ENCODE measurements at regions not wholly inside any gene's neighbourhood (a gene's known extent, or its start where the extent isn't known, plus 50 kb on each side); places are given as distances from the start of the nearest gene placed in this dataset.
"Not testable (repeated sequence)": the region's sequence is repeated elsewhere in the genome, so short reads cannot be mapped to it uniquely, and the experiment has no call there.

DNA sequence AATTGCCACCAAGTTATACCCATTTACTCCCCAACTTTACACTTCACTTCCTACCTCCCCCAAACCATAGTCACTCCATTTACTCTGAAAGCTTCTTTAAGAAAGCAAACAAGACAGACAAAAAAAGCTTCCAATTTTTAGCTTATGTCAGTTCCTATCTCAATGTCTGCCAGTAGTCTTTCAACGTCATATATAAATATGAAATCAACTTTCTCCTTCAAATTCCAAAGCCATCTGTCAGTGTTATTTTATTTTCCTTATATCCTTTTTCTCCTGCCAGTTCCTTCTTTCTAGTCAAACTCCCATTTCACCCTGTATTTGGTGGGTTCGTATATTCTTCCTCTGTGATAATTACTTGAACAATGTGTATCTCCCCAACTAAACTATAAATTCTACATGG, 85.8 kb upstream of the CMC1 start (continued):
- TF ChIP-seq, protein P1, sequence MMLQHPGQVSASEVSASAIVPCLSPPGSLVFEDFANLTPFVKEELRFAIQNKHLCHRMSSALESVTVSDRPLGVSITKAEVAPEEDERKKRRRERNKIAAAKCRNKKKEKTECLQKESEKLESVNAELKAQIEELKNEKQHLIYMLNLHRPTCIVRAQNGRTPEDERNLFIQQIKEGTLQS (IDR thresholded peaks at IDR 0.05): no peak

DNA sequence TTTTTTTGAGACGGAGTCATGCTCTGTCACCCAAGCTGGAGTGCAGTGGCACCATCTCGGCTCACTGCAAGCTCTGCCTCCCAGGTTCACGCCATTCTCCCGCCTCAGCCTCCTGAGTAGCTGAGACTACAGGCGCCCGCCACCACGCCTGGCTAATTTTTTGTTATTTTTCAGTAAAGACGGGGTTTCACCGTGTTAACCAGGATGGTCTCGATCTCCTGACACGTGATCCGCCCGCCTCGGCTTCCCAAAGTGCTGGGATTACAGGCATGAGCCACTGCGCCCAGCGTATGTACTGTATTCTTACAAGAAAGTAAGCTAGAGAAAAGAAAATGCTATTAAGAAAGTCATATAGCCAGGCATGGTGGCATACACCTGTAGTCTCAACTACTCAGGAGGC, 84.8 kb upstream of the CMC1 start:
- H3K4me3 ChIP-seq (ENCODE audit: low read depth in 1 of 3, low read length in 3 of 3); H3K27ac ChIP-seq (ENCODE audit: low read depth in 1 of 2, low read length in 2 of 2); H3K4me1 ChIP-seq (ENCODE audit: control insufficient read depth in 4 of 4, insufficient read depth in 4 of 4, low read length in 3 of 4); H3K36me3 ChIP-seq (ENCODE audit: control insufficient read depth in 4 of 4, insufficient read depth in 3 of 4, low read depth in 1 of 4, low read length in 3 of 4); DNase-seq (ENCODE audit: low spot score); H3K9me3 ChIP-seq (ENCODE audit: control insufficient read depth in 4 of 4, low read length in 3 of 4); H3K27me3 ChIP-seq (ENCODE audit: control insufficient read depth in 4 of 4, insufficient read depth in 4 of 4, low read length in 3 of 4); H3K9ac ChIP-seq (ENCODE audit: low read depth in 1 of 2, low read length in 2 of 2): not testable (repeated sequence)
- WGBS: 92% methylated on average over 16 of the region's 16 CpGs

DNA sequence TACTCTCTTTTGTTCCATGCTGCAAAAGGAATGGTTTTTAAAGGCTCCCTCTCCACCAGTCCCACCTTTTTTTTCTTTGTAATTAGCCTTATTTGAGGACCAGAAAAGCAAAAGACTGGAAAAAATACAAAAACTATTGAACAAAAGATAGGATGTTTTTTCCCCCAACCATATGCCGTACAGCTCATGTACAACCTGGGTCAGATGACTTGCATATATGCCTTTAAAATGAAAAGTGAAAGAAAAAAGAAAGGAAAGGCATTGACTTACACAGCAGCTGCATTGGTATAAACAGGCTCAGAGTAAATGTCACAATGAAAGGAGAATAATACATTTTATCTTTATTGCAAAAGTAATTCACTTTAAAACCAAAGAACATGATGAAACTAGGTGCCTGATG, 69.5 kb upstream of the CMC1 start:
- no peaks in the 10 kb centered on the region for H3K36me3 ChIP-seq (ENCODE audit: control insufficient read depth in 4 of 4, insufficient read depth in 3 of 4, low read depth in 1 of 4, low read length in 3 of 4)
- H3K9ac ChIP-seq (ENCODE audit: low read depth in 1 of 2, low read length in 2 of 2): no peak overlapping the region
- H3K4me1 ChIP-seq (ENCODE audit: control insufficient read depth in 4 of 4, insufficient read depth in 4 of 4, low read length in 3 of 4): peaks cover 0 to 5% (median 0%) of the 10 kb centered on the region in 4 donors
- TF ChIP-seq GABPA (IDR thresholded peaks at IDR 0.05 in 1 of 2, conservative IDR thresholded peaks at IDR 0.05 in 1 of 2): no peak
- no peak for TF ChIP-seq RAD21 (IDR thresholded peaks at IDR 0.05)
- no peak for TF ChIP-seq NR2F2 (IDR thresholded peaks at IDR 0.05)
- no peak for TF ChIP-seq EGR1 (IDR thresholded peaks at IDR 0.05; ENCODE audit: low read depth in 2 of 2)
- TF ChIP-seq YY1 (IDR thresholded peaks at IDR 0.05): no peak
- TF ChIP-seq FOXA1 (IDR thresholded peaks at IDR 0.05): no peak
- no peak for TF ChIP-seq HNF4A (conservative IDR thresholded peaks at IDR 0.05)
- TF ChIP-seq, protein P2, sequence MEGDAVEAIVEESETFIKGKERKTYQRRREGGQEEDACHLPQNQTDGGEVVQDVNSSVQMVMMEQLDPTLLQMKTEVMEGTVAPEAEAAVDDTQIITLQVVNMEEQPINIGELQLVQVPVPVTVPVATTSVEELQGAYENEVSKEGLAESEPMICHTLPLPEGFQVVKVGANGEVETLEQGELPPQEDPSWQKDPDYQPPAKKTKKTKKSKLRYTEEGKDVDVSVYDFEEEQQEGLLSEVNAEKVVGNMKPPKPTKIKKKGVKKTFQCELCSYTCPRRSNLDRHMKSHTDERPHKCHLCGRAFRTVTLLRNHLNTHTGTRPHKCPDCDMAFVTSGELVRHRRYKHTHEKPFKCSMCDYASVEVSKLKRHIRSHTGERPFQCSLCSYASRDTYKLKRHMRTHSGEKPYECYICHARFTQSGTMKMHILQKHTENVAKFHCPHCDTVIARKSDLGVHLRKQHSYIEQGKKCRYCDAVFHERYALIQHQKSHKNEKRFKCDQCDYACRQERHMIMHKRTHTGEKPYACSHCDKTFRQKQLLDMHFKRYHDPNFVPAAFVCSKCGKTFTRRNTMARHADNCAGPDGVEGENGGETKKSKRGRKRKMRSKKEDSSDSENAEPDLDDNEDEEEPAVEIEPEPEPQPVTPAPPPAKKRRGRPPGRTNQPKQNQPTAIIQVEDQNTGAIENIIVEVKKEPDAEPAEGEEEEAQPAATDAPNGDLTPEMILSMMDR (IDR thresholded peaks at IDR 0.05; ENCODE audit: low read depth, low read length, missing input control): no peak
- TF ChIP-seq TAF1 (conservative IDR thresholded peaks at IDR 0.05): no peak
- no peak for TF ChIP-seq HNF4G (IDR thresholded peaks at IDR 0.05)
- TF ChIP-seq, protein P3, sequence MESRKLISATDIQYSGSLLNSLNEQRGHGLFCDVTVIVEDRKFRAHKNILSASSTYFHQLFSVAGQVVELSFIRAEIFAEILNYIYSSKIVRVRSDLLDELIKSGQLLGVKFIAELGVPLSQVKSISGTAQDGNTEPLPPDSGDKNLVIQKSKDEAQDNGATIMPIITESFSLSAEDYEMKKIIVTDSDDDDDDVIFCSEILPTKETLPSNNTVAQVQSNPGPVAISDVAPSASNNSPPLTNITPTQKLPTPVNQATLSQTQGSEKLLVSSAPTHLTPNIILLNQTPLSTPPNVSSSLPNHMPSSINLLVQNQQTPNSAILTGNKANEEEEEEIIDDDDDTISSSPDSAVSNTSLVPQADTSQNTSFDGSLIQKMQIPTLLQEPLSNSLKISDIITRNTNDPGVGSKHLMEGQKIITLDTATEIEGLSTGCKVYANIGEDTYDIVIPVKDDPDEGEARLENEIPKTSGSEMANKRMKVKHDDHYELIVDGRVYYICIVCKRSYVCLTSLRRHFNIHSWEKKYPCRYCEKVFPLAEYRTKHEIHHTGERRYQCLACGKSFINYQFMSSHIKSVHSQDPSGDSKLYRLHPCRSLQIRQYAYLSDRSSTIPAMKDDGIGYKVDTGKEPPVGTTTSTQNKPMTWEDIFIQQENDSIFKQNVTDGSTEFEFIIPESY (IDR thresholded peaks at IDR 0.05): no peak
- TF ChIP-seq RXRA (IDR thresholded peaks at IDR 0.05): no peak
- TF ChIP-seq, protein P4, sequence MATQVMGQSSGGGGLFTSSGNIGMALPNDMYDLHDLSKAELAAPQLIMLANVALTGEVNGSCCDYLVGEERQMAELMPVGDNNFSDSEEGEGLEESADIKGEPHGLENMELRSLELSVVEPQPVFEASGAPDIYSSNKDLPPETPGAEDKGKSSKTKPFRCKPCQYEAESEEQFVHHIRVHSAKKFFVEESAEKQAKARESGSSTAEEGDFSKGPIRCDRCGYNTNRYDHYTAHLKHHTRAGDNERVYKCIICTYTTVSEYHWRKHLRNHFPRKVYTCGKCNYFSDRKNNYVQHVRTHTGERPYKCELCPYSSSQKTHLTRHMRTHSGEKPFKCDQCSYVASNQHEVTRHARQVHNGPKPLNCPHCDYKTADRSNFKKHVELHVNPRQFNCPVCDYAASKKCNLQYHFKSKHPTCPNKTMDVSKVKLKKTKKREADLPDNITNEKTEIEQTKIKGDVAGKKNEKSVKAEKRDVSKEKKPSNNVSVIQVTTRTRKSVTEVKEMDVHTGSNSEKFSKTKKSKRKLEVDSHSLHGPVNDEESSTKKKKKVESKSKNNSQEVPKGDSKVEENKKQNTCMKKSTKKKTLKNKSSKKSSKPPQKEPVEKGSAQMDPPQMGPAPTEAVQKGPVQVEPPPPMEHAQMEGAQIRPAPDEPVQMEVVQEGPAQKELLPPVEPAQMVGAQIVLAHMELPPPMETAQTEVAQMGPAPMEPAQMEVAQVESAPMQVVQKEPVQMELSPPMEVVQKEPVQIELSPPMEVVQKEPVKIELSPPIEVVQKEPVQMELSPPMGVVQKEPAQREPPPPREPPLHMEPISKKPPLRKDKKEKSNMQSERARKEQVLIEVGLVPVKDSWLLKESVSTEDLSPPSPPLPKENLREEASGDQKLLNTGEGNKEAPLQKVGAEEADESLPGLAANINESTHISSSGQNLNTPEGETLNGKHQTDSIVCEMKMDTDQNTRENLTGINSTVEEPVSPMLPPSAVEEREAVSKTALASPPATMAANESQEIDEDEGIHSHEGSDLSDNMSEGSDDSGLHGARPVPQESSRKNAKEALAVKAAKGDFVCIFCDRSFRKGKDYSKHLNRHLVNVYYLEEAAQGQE (IDR thresholded peaks at IDR 0.05): no peak
- TF ChIP-seq, protein P5, sequence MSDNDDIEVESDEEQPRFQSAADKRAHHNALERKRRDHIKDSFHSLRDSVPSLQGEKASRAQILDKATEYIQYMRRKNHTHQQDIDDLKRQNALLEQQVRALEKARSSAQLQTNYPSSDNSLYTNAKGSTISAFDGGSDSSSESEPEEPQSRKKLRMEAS (IDR thresholded peaks at IDR 0.05): no peak
- TF ChIP-seq, protein P1 (IDR thresholded peaks at IDR 0.05): no peak
- no peak for TF ChIP-seq FOXA2 (IDR thresholded peaks at IDR 0.05)
- no peak for TF ChIP-seq SP1 (IDR thresholded peaks at IDR 0.05)
- no peak for TF ChIP-seq JUND (IDR thresholded peaks at IDR 0.05)
- WGBS: 47% methylated on average over 1 of the region's 1 CpG
- no peak for DNase-seq (ENCODE audit: low spot score)
- no peak overlapping the region for H3K4me3 ChIP-seq (ENCODE audit: low read depth in 1 of 3, low read length in 3 of 3)
- H3K27me3 ChIP-seq (ENCODE audit: control insufficient read depth in 4 of 4, insufficient read depth in 4 of 4, low read length in 3 of 4): no peaks in the 10 kb centered on the region
- no peak overlapping the region for H3K27ac ChIP-seq (ENCODE audit: low read depth in 1 of 2, low read length in 2 of 2)
- no peaks in the 10 kb centered on the region for H3K9me3 ChIP-seq (ENCODE audit: control insufficient read depth in 4 of 4, low read length in 3 of 4)
